H9 (cell line): ENCODE measurements at regions not wholly inside any gene's neighbourhood (a gene's known extent, or its start where the extent isn't known, plus 50 kb on each side); places are given as distances from the start of the nearest gene placed in this dataset.

ENCODE experiments used
- DNase-seq: peaks from one replicate; pipeline ENCODE4 v3.0.0-alpha.2; 2017
- H2AFZ ChIP-seq: one replicate; pipeline ENCODE4 v1.6.1; 2013; ENCODE audit warnings: mild to moderate bottlenecking, low read length, control low read depth, moderate library complexity
- H2AK5ac ChIP-seq: 2 replicates; pipeline ENCODE4 v1.6.1; 2013; ENCODE audit warnings: low read length, control low read depth, mixed read lengths; ENCODE audit not compliant: insufficient read length
- H2BK120ac ChIP-seq: one replicate; pipeline ENCODE4 v1.6.1; 2013; ENCODE audit warnings: low read depth, mild to moderate bottlenecking, low read length, control low read depth, inconsistent platforms; ENCODE audit not compliant: poor library complexity, severe bottlenecking
- H2BK12ac ChIP-seq: 2 replicates; pipeline ENCODE4 v1.6.1; 2013; ENCODE audit warnings: low read length, control low read depth, mixed read lengths, low read depth; ENCODE audit not compliant: insufficient read length
- H2BK15ac ChIP-seq: 2 replicates; pipeline ENCODE4 v1.6.1; 2013; ENCODE audit warnings: low read depth, low read length, control low read depth
- H2BK20ac ChIP-seq: one replicate; pipeline ENCODE4 v1.6.1; 2013; ENCODE audit warnings: low read depth, mild to moderate bottlenecking, low read length, control low read depth, inconsistent platforms; ENCODE audit not compliant: poor library complexity, severe bottlenecking
- H2BK5ac ChIP-seq: 2 replicates; pipeline ENCODE4 v1.6.1; 2013; ENCODE audit warnings: low read length, control low read depth, mixed read lengths; ENCODE audit not compliant: insufficient read length
- H3K14ac ChIP-seq: 2 replicates; pipeline ENCODE4 v1.6.1; 2013; ENCODE audit warnings: low read length, control low read depth; ENCODE audit not compliant: insufficient read depth
- H3K18ac ChIP-seq: 2 replicates; pipeline ENCODE4 v1.6.1; 2013; ENCODE audit warnings: low read depth, mild to moderate bottlenecking, mixed read lengths, low read length, control low read depth; ENCODE audit not compliant: insufficient read length
- H3K23ac ChIP-seq: 2 replicates; pipeline ENCODE4 v1.6.1; 2013; ENCODE audit warnings: low read length, control low read depth, mixed read lengths, low read depth; ENCODE audit not compliant: insufficient read length
- H3K23me2 ChIP-seq: 2 replicates; pipeline ENCODE4 v1.6.1; 2013; ENCODE audit warnings: low read depth, mild to moderate bottlenecking, mixed read lengths, low read length, control low read depth; ENCODE audit not compliant: insufficient read length, poor library complexity, severe bottlenecking
- H3K27ac ChIP-seq: 2 replicates; pipeline ENCODE4 v1.5.1; 2013; ENCODE audit warnings: low read length, control low read depth, mixed read lengths, low read depth; ENCODE audit not compliant: insufficient read length
- H3K27me3 ChIP-seq: 2 replicates; pipeline ENCODE4 v1.6.1; 2013; ENCODE audit warnings: low read length, control low read depth, inconsistent platforms; ENCODE audit not compliant: insufficient read depth
- H3K4ac ChIP-seq: 2 replicates; pipeline ENCODE4 v1.6.1; 2013; ENCODE audit warnings: low read depth, mild to moderate bottlenecking, control low read depth, inconsistent platforms, low read length, moderate library complexity
- H3K4me1 ChIP-seq: 2 replicates; pipeline ENCODE4 v1.6.1; 2013; ENCODE audit warnings: low read length, control low read depth, inconsistent platforms; ENCODE audit not compliant: insufficient read depth
- H3K4me2 ChIP-seq: 2 replicates; pipeline ENCODE4 v1.6.1; 2013; ENCODE audit warnings: low read length, control low read depth, mixed read lengths; ENCODE audit not compliant: insufficient read length, insufficient read depth
- H3K56ac ChIP-seq: 2 replicates; pipeline ENCODE4 v1.6.1; 2013; ENCODE audit warnings: low read depth, mild to moderate bottlenecking, mixed read lengths, low read length, control low read depth; ENCODE audit not compliant: insufficient read length
- H3K79me1 ChIP-seq: 2 replicates; pipeline ENCODE4 v1.6.1; 2013; ENCODE audit warnings: low read depth, mild to moderate bottlenecking, moderate library complexity, low read length, control low read depth, inconsistent platforms; ENCODE audit not compliant: insufficient read depth, poor library complexity, severe bottlenecking
- H3K79me2 ChIP-seq: 2 replicates; pipeline ENCODE4 v1.6.1; 2013; ENCODE audit warnings: low read length, control low read depth, inconsistent platforms; ENCODE audit not compliant: insufficient read depth
- H3K9ac ChIP-seq: 2 replicates; pipeline ENCODE4 v1.6.1; 2013; ENCODE audit warnings: low read length, control low read depth, mixed read lengths; ENCODE audit not compliant: insufficient read length; ENCODE audit errors: extremely low read depth
- H3K9me3 ChIP-seq: one replicate; pipeline ENCODE4 v1.6.1; 2013; ENCODE audit warnings: low read depth, low read length, inconsistent platforms; ENCODE audit not compliant: control insufficient read depth
- H3T11ph ChIP-seq: one replicate; pipeline ENCODE4 v1.6.1; 2013; ENCODE audit warnings: mild to moderate bottlenecking, low read length, control low read depth, inconsistent platforms
- H4K20me1 ChIP-seq: one replicate; pipeline ENCODE4 v1.6.1; 2013; ENCODE audit not compliant: control insufficient read depth, insufficient read length, insufficient read depth
- H4K5ac ChIP-seq: 2 replicates; pipeline ENCODE4 v1.6.1; 2013; ENCODE audit warnings: low read depth, mild to moderate bottlenecking, mixed read lengths, low read length, control low read depth; ENCODE audit not compliant: insufficient read length
- H4K8ac ChIP-seq: replicated peaks from 2 replicates; pipeline ENCODE4 v1.6.1; 2013; ENCODE audit warnings: low read length, control low read depth, mixed read lengths, low read depth; ENCODE audit not compliant: insufficient read length
- H4K91ac ChIP-seq: 2 replicates; pipeline ENCODE4 v1.6.1; 2013; ENCODE audit warnings: low read depth, mild to moderate bottlenecking, moderate library complexity, mixed read lengths, low read length, control low read depth; ENCODE audit not compliant: insufficient read length
- H3K27ac Mint-ChIP-seq, 3 experiments: 2 replicates in 2 of 3; 3 replicates in 1 of 3; pipeline ENCODE4 v1.8.0; 2020 to 2021; ENCODE audit warnings: mixed read lengths in 3 of 3, mild to moderate bottlenecking in 1 of 3, moderate library complexity in 1 of 3
- H3K27me3 Mint-ChIP-seq: 2 replicates; pipeline ENCODE4 v1.8.0; 2021; ENCODE audit warnings: low read depth, mild to moderate bottlenecking, moderate library complexity, mixed read lengths
- H3K36me3 Mint-ChIP-seq, 3 experiments: 2 replicates in 2 of 3; 3 replicates in 1 of 3; pipeline ENCODE4 v1.8.0; 2020 to 2021; ENCODE audit warnings: low read depth in 3 of 3, mixed read lengths in 3 of 3; ENCODE audit not compliant: insufficient read depth in 1 of 3
- H3K4me1 Mint-ChIP-seq, 2 experiments: 2 replicates each; pipeline ENCODE4 v1.8.0; 2020; ENCODE audit warnings: mixed read lengths in 2 of 2
- H3K4me3 Mint-ChIP-seq, 2 experiments: 2 replicates in 1 of 2; 3 replicates in 1 of 2; pipeline ENCODE4 v1.8.0; 2020 to 2021; ENCODE audit warnings: mild to moderate bottlenecking in 2 of 2, mixed read lengths in 2 of 2, moderate library complexity in 1 of 2
- H3K9me3 Mint-ChIP-seq, 2 experiments: 2 replicates in 1 of 2; 3 replicates in 1 of 2; pipeline ENCODE4 v1.8.0; 2020; ENCODE audit warnings: mild to moderate bottlenecking in 2 of 2, mixed read lengths in 2 of 2, moderate library complexity in 1 of 2
- CTCF ChIP-seq: fragments of 200-600 bp; sonication (generic); conservative IDR thresholded peaks from 3 replicates; pipeline ENCODE4 v1.8.0; 2021; ENCODE audit warnings: antibody characterized with exemption, mild to moderate bottlenecking
- WGBS: extraction: QIAGEN DNeasy Blood & Tissue Kit; methylation state at CpG from one replicate; pipeline ENCODE4 v1.1.7; 2013; ENCODE audit warnings: missing lambda C conversion rate, low lambda C conversion rate, mixed read lengths; ENCODE audit not compliant: insufficient read length; ENCODE audit errors: extremely low coverage; 5-methylcytosine and 5-hydroxymethylcytosine counted together

GRCh38 chr7:65731562-65732035, 141.3 kb upstream of the VKORC1L1 start:
- no peaks in the 10 kb centered on the region for H3K9me3 ChIP-seq
- H3K79me2 ChIP-seq = no peaks in the 10 kb centered on the region
- no peak overlapping the region for H4K8ac ChIP-seq
- no peaks in the 10 kb centered on the region for H3K79me1 ChIP-seq
- Mint-ChIP-seq H3K36me3 (peaks cover 0 to 5% (median 2%) of the 10 kb centered on the region in 3 experiments; a peak in 3 of 7 replicates), H3K27ac (no peak overlapping the region; a peak in 1 of 7 replicates), H3K27me3 (no peaks in the 10 kb centered on the region), H3K4me1 (peaks cover 4 to 6% of the 10 kb centered on the region in 2 experiments), H3K9me3 (no peaks in the 10 kb centered on the region), H3K4me3 (peak overlapping the region; percentile 54 to 77)
- H2BK15ac ChIP-seq = no peak overlapping the region
- no peaks in the 10 kb centered on the region for H3K27me3 ChIP-seq
- no peak overlapping the region for H3K9ac ChIP-seq
- no peaks in the 10 kb centered on the region for H3K4me1 ChIP-seq
- peak overlapping the region; percentile 9; the same call in 1 of the 2 replicates for H3K14ac ChIP-seq
- H4K20me1 ChIP-seq = no peaks in the 10 kb centered on the region
- H3K18ac ChIP-seq = no peak overlapping the region
- no peak overlapping the region for H2AK5ac ChIP-seq
- no peak overlapping the region for H2AFZ ChIP-seq
- no peak overlapping the region for H2BK5ac ChIP-seq
- no peak overlapping the region for H3T11ph ChIP-seq
- peaks cover 7% of the 10 kb centered on the region for H3K23me2 ChIP-seq
- TF ChIP-seq CTCF = peak; percentile 49
- DNase-seq = peak; percentile 71
- no peak overlapping the region for H3K4ac ChIP-seq
- H2BK120ac ChIP-seq = no peak overlapping the region
- H3K4me2 ChIP-seq = peak overlapping the region; percentile 32
- no peak overlapping the region for H2BK20ac ChIP-seq
- no peak overlapping the region for H4K91ac ChIP-seq
- H3K27ac ChIP-seq = no peak overlapping the region
- H2BK12ac ChIP-seq = no peak overlapping the region
- no peak overlapping the region for H3K23ac ChIP-seq
- WGBS = no CpG with 5 or more reads among the region's 27 CpGs
- no peak overlapping the region for H3K56ac ChIP-seq
- no peak overlapping the region for H4K5ac ChIP-seq
